ENCODE measurements at regions not wholly inside any gene's neighbourhood (a gene's known extent, or its start where the extent isn't known, plus 50 kb on each side); places are given as distances from the start of the nearest gene placed in this dataset.
A peak's percentile ranks its signal among the peaks of the same experiment; 100 is the strongest.

DNA sequence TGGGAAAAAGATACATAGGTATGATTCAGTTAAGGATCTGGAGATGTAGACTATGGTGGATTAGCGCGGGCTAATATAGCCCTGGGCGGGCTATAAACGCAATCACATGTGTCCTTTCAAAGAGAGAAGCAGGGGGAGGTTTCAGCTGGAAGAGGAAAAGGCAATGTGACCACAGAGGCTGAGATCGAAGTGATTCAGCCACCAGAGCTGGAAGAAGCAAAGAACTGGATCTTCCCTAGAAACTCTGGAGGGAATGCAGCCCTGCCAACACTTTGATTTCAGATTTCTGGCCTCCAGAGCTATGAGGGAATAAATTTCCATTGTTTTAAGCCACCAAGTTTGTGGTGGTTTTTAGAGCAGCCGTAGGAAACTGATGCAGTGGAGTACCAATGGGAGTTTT is 81.5 kb upstream of the NHSL1 start:
- DNase-seq, result no peak

DNA sequence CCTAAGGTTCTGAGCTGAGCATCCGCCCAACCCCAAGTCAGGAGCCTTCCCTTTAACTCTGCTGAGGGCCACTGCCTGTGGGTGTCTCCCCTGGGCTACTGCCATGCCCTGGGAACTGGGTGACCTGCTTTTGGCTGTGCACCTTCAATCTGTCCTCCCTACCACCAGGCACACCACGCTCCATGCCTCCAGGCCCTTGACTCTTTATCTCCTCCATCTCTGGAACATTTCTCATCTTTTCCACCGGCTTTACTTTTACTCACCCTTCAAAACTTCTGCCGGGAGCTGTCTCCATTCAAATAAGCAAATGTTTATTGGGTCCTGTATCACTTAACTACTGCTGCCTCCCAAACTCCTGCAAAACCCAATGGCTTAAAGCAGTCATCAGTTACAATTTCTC is 83.3 kb upstream of the NHSL1 start:
- DNase-seq, result no peak

DNA sequence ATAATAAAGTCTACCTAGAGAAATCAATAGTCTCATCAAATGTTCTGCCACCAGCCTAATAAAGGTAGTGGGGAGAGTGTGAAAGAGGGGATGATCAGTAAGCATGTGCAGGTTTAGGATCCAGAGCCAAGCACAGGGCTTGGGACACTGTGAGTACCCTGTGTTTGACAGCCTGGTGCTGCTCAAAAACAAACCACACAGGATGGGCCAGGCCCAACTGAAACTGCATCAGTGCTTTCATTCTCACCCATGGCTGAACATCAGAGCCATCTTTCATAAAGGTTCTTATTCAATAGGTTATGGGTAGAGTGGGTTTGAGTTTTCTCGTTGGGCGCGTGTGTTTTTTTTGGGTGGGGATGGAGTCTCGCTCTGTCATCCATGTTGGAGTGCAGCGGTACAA is 87.3 kb upstream of the NHSL1 start:
- no peak for DNase-seq

DNA sequence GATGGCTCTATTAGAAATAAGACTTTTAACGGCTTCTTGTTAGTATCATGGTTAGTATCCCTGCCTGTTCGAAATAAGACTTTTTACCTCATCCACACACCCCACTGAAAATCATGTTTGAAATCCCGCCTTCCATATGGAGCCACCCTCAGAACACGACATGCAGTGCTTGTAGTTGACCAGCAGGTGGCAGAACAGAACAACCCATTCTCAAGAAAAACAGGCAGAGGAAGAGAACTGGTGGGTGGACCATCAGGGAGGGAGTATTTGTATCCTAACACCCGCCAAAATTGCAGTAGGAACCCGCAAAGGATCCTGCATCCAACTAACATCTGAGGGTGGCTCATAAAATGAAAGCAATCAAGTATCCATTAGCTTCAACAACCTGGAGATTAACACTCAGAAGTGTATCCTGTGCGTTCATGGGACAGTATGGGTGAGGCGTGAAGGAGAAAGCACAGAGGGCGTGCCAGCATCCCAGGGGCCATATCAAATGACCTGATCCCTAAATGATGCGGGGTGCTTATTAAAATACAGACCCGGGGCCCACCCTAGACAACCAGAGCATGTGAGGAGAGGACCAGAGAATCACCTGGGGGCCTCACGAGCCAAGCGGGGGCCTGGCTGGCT is 89.6 kb upstream of the NHSL1 start:
- DNase-seq, result peak; percentile 65

DNA sequence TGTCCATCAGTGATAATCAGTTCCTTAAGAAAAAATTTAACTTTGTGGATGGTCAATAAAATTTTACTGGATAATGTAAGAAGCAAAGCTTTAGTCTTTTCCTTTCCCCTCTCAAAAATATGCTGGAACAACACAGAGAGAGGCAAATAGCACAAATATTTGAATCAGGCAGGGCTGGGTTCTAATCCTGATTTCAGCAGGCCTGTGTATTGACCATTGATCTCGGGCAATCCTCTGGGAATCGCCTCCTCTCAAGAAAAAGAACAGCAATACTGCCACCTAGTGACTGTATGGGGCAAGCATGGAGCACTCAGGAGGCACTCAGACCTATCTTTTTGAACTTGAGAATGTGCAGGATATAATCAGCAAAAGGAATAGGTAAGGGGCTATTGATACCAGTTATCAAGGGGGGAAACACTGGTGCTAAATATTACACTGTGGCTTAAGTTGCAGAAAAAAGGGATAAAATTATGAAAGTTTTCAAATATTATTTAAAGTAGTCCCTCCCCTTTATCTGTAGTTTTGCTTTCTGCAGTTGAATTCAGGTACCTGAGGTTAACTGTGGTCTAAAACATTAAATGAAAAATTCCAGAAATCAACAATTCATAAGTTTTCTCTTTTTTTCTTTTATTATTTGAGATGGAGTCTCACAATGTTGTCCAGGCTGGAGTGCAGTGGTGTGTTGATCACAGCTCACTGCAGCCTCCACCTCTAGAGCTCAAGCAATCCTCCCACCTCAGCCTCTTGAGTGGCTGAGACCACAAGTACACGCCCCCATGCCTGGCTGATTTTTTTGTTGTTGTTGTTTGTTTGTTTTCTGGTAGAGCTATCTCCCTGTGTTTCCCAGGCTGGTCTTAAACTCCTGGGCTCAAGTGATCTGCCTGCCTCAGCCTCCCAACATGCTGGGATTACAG is 91.8 kb upstream of the NHSL1 start:
- DNase-seq, result peak; percentile 67

DNA sequence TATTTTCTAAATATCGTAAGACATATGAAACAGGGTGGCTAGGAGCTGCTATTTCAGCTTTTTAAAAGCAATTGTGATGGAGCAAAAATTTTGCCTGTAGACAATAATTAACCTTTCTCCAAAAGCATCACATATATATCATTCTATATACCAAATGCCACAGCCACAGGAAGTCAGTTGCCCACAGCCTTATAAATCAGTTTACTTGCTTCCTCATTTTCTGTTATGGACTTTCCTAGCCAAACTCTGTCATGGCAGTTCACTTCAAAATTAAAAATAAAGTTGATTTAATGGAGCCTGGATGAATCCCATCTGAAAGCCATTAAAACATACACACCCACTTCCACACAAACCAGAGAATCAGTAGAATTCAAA is 93.4 kb upstream of the NHSL1 start:
- DNase-seq, result peak; percentile 83

DNA sequence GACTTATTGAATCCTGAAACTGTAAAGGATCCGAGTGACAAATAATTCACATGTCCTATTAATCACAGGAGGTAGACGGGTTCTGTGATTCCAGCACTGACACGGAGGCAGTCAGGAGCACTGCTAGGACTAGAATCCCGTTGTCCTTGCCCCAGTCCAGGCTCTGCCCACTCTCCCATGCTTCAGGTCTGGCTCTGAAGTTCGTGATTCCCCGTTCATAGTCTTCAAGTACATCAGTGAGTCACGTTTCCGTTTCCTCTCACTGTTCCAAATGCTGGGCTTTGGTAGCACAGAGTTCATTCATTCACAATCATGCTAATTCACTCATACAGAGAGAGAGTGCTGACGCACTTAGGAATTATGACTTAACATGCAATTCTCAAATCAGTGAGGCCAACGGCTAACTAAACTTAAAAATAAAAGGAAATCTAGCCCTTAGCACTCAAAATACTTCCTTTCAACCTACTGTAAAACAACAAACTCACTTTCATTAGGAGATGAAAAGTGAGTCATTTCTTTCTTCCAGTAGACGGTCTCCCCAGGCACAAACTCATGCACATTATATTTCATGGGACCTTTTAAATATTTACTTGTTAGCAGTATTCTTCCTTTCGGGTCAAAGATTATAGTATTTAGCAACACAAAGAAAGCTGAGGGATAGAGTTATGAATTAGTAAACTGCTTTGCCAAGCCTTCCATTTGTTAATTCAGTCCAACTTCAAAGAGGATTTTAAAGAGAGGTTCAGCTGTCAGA is 94.0 kb upstream of the NHSL1 start:
- DNase-seq, result peak; percentile 96

DNA sequence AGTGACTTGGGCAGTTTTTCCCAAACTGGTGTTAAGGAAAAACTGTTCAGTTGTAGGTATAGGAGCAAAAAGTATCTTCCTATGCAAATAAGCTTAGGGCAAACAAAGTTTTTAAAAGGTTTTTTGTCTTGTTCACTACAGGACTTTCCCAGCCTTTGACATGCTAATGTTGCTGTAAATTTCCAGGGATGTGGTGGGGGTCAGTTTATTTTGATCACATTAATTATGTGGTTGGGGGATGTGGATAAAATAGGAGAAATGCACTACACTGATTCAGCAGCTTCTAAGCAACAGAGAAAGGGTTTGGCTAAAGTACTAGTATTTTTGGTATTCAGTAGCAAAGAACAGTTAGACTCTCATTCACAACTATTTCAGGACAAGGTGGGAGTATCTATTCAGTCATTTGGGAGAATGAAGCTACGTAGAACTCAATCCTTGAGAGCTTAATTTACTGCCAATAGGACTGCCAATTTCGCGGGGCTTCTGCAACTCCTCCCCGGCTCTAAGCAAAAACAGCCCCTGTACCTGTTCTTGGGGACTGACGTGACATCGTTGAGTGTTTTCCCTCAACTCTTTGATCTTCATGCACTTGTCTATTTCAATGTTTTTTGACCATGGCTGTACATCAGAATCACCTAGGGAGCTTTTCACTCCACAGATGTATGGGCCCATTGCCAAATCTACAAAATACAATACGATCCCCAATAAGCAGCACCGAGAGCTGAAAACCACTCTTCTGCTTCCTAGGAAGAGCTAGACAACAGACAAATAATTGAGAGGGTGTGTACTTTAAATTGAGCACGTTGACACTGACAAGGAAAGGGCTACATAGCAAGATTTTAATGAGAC is 94.8 kb upstream of the NHSL1 start:
- DNase-seq, result no peak

DNA sequence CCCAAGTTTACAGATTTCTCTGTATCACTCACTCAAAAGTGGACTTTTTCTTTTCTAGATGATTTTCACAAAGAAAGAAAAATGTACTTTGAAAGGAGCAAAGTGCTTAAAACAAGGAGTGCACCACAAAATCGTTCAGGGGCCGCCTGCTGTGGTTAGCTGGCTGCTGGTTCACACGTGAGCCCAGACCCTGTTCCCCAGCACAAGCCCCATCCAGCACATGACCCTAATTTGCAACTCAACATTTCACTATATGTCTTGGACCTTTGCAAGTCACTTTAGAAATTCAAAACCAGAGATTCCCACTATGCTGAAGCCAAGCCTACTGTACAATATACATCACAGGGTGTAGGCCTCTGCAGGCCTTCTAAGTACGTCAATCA is 95.5 kb upstream of the NHSL1 start:
- DNase-seq, result no peak

DNA sequence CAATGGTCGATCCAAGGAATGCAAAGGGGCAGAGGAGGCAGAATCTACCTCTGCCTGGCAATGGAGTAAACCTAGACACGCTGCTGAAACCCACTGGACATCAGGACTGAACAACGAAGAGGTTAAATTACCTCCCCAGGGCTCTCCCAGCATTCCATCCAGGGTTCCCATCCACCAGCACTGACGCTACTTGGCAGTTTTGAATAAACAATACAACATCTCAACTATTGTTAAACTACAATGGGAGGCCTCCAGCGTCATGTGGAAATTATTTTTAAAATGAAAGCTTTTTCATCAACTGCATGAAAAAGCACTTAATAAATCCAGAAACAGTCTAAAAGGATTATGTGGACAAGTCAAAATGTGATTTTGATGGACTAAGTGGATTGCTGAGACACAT is 96.8 kb upstream of the NHSL1 start:
- no peak for DNase-seq

DNA sequence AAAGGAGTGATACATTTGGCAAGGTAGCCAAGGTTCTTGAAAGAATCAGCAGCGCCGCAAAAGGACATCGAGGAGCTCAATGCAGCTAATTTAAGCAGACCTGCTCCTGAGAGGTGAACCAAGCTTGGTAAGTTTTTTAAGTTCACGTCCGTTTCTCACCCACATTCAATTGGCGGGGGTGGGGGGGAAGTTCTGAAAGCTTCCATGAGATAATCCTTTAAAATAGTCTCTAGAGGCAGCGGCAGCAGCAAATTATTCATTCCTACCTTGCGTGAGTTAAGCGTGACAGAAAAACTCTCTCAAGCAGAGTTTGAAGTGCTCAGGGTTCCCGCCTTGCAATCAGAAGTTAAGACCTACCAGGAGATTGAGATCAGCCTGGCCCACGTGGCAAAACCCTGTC is 97.3 kb upstream of the NHSL1 start:
- no peak for DNase-seq

DNA sequence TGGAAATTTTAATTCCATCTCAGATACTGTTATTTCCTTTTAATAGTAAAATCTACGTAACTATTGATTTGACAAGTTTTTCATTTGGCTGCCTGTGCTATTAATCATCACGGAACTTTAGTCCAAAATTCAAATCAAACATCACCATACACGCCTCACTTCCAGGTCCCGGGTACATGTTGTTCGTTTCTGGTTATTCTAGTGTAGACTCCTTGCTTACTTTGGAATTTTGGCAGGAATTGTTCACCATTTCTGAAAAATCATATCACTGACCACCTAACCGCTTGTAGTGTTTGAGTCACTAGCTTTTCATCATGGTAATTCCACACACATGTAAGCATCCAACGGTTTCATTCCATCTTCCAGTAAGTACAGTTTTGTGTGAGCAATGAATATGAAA is 98.0 kb upstream of the NHSL1 start:
- DNase-seq, result no peak

DNA sequence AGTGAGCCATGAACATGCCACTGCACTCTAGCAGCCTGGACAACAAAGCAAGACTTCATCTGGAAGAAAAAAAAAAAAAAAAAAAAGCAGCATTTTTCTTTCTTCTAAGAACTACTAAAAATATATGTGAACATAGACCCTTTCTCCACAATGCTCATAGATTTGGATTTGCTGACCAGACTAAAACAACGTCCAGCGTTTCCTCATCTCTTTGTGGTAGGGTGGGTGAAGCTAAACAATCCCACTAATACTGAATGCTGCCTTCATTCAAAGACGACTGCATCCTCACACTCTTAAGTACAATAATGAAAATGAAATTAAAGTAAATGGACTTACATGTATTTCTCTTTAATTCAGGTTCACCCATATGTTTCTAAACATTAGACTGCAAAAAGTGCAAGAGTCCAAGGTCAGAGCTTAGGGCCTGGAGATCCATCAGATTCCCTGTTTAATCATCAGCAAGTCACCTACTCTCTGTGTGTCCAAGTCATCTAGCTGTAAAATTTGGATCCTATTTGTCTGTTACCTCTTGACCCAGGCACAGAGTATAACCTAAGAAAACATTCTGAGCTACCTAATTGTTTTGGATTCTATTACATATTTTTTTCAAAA is 99.4 kb upstream of the NHSL1 start:
- DNase-seq, result no peak

DNA sequence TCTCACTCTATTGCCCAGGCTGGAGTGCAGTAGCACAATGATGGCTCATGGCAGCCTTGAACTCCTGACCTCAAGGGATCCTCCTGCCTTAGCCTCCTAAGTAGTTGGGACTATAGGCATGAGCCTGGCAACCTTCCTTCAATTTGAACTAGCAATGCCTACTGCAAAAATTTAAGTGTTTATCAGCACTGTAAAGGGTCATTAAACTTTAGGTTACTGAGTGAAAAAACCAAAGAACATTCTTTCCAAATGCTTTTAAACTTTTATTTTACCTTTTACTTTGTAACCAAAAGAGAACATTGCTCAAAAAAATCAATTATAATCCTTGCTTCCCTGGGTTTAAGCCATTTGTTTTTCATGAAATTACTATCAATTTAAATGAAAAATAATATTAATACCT is 101.0 kb upstream of the NHSL1 start:
- no peak for DNase-seq

DNA sequence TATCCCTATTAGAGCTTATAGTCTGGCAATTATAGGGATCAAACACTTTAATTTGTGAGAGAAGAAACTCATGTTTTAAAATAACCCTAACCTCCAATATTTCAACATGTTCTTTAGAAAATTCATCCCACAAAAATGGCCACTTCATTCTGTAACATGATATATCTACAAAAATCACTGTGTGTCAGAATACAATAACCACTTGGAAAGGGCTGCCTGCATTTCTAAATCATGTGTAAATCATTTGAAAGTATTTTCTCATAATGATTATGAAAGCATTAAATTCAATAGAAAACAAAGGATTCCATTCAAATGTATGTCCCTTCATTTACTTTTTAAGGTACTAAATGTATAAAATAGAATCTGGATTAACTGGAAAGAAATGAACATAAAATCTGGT is 101.4 kb upstream of the NHSL1 start:
- no peak for DNase-seq

DNA sequence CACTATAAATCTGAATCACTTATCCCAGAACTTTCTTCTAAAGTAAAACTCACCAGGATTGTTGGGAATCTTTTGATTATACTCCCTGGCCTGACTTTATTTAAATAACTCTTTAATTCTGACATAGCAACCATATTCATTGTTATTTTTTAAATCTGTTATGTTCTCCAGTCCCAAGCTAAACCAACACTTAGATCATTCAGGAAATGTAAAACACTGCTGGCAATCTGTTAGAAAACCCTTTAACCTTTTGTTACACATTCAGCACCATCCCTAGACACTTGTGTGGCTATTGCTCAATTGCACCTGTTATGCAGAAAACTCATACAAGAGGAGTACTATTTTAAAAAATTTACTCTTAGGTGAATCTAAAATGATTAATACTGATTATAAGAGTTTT is 101.8 kb upstream of the NHSL1 start:
- no peak for DNase-seq

DNA sequence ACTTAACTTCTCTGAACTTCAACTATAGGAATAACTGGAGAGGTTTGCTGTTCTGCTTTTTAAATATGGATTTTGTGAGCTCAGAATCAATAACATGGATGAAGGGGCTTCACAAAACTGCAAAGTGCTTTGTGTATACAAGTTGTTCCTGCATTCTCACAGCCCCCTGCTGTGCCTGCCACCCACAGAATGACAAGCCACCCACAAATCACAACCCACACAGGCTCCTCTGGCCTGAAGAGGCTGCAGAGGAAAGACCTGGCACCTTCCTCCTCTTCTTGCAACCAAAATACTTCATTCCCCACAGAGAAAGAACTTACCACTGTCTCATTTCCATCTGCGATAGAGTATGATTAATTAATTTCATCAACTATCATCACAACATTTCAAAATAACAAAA is 106.7 kb upstream of the NHSL1 start:
- DNase-seq, result no peak

DNA sequence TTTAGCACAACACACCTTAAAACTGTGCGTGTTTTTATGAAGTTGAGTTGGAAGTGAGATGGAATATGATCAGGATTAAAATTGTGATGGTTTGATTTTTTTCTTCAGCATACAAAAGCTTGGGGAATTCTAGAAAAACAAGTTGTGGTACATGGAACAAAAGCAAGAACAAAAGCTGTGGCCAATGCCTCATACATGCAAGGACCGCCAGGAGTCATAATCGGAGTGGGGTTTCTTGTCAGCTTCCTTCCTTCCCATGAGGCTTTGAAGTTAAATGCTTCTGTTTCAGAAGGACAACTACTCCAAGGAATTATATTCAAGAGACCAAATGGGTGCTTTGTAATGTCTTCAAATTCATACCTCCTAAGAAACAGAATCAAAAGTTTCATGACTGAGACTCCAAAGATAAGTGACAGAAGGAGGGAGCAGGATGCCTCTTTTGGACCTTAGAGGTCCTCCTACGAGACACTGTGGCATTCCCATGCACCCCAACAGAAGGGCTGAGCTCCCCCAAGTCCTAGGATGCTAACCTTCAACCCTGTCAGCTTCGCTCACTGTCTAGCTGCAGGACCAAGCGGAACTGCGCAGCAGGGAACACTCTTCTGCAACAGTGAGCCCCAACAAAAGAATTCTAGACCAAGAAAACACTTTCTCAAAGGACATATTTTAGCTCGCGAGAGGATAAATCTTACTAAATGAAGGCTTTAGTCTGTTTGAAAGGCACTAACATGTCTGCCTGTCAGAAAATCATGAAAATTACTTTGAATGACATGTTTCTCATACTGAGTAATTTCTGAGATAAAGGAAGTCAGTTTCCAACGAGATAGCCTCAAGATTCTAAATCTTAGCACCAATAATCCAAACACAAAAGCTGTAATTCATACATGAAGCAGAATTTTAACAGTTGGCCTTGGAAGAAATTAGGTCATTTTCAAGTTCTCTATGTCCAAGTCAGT is 108.5 kb upstream of the NHSL1 start:
- DNase-seq, result no peak

DNA sequence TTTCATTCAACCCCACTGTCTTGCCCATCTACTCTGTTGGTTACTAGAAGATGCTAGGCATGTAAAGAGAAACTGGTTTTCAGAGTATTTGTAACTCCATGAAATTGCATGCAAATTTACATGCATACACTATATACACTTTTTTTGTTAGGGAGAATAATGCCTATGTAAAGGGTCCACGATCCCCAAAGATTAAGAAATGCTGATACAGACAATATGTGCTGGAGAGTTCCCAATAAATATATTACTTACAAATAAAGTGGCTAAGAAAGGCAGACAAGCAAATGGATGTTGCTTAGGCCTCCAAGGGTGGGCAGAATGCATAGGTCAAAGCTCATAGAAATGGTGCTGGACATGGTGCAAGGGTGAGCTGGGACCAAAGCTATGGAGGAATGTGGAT is 109.6 kb upstream of the NHSL1 start:
- DNase-seq, result no peak

DNA sequence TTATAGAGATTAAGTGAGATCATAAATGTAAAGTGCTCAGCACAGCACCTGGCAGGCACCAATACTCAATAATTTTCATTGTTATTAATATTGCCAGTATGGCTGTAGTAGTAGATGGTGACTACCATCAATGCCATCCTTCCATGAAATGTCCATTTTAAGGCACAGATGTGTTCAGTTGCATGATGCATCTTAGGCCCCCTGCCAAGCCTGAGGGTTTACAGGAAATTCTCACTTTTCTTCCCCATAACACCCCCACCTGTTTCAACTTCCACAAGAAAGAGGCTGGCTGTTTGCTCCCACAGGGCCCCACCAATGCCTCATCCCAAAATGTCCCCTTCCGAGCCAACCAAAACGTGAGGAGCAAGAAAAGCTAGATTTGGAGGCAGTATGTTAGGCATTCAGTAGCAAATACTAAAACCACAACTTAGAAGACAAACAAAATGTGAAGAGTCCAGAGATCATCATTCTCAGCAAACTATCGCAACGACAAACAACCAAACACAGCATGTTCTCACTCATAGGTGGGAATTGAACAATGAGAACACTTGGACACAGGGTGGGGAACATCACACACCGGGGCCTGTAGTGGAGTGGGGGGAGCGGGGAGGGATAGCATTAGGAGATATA is 110.6 kb upstream of the NHSL1 start:
- no peak for DNase-seq

DNA sequence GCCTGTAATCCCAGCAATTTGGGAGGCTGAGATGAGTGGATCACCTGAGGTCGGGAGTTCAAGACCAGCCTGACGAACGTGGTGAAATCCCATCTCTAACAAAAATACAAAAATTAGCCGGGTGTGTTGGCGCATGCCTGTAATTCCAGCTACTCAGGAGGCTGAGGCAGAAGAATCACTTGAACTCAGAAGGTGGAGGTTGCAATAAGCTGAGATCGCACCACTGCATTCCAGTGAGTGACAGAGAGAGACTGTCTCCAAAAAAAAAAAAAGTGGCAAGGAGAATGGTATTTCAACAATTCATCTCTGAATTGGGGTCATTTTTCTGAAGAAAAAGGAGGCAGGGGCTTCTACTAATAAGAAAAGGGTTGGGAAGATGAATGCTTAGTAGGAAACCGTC is 111.5 kb upstream of the NHSL1 start:
- DNase-seq, result no peak
